ENCODE measurements at regions not wholly inside any gene's neighbourhood (a gene's known extent, or its start where the extent isn't known, plus 50 kb on each side); places are given as distances from the start of the nearest gene placed in this dataset.

- Histone ChIP-seq H3K79me1 (ENCODE audit: low read depth in 1 of 2, low read length in 2 of 2) (no peaks in the 10 kb centered on the region), H4K20me1 (ENCODE audit: insufficient read depth, low read length) (no peaks in the 10 kb centered on the region), H3K27me3 (ENCODE audit: control insufficient read depth, insufficient read depth, low read length) (no peaks in the 10 kb centered on the region), H3K36me3 (ENCODE audit: control insufficient read depth, insufficient read depth, low read length) (no peaks in the 10 kb centered on the region), H3K4me3 (ENCODE audit: insufficient read depth, low read depth, low read length) (no peak overlapping the region), H2AFZ (replicated peaks; ENCODE audit: low read length, poor library complexity) (no peak overlapping the region), H3K27ac (ENCODE audit: insufficient read depth, low read length) (no peak overlapping the region), H4K8ac (ENCODE audit: low read depth in 2 of 2, low read length in 2 of 2) (no peak overlapping the region), H3K9me1 (ENCODE audit: insufficient read depth, low read length) (no peaks in the 10 kb centered on the region), H3K18ac (ENCODE audit: low read depth, low read length) (no peak overlapping the region), H3K23ac (ENCODE audit: low read depth, low read length) (no peak overlapping the region), H2BK120ac (ENCODE audit: low read depth, low read length) (no peak overlapping the region), H2BK5ac (ENCODE audit: low read depth, low read length, poor library complexity, severe bottlenecking) (no peak overlapping the region), H3K56ac (ENCODE audit: extremely low read depth, insufficient read depth, low read length) (no peak overlapping the region), H3K4me1 (ENCODE audit: control insufficient read depth, insufficient read depth, low read length) (no peaks in the 10 kb centered on the region), H3K14ac (replicated peaks; ENCODE audit: low read depth, low read length) (no peak overlapping the region), H2BK15ac (ENCODE audit: low read depth, low read length) (no peak overlapping the region), H3K4ac (ENCODE audit: low read depth, low read length) (no peak overlapping the region), H4K5ac (ENCODE audit: low read depth, low read length) (no peak overlapping the region), H4K91ac (ENCODE audit: insufficient read depth, low read depth, low read length) (no peak overlapping the region), H3K4me2 (ENCODE audit: low read depth, low read length) (no peak overlapping the region), H3K9me3 (ENCODE audit: control insufficient read depth, insufficient read depth, low read length) (peaks cover 7% of the 10 kb centered on the region; the same call in 1 of the 2 replicates), H2AK5ac (ENCODE audit: low read depth, low read length) (no peak overlapping the region), H2AK9ac (replicated peaks; ENCODE audit: low read depth, low read length, poor library complexity) (no peak overlapping the region), H3K9ac (ENCODE audit: low read depth, low read length) (no peak overlapping the region), H2BK20ac (ENCODE audit: low read depth, low read length) (no peak overlapping the region)
- dilution Hi-C loops (cut with HindIII; ENCODE audit: low sequenced_read_pairs, unreplicated experiment) = no loop called here
- TF ChIP-seq FOS (IDR thresholded peaks at IDR 0.05; ENCODE audit: low read depth, low read length) = no peak
- no peak for TF ChIP-seq SMC3 (IDR thresholded peaks at IDR 0.05; ENCODE audit: low read depth, low read length)
- no peak for TF ChIP-seq RFX5 (IDR thresholded peaks at IDR 0.05; ENCODE audit: low read depth, low read length)
- TF ChIP-seq, protein P1, sequence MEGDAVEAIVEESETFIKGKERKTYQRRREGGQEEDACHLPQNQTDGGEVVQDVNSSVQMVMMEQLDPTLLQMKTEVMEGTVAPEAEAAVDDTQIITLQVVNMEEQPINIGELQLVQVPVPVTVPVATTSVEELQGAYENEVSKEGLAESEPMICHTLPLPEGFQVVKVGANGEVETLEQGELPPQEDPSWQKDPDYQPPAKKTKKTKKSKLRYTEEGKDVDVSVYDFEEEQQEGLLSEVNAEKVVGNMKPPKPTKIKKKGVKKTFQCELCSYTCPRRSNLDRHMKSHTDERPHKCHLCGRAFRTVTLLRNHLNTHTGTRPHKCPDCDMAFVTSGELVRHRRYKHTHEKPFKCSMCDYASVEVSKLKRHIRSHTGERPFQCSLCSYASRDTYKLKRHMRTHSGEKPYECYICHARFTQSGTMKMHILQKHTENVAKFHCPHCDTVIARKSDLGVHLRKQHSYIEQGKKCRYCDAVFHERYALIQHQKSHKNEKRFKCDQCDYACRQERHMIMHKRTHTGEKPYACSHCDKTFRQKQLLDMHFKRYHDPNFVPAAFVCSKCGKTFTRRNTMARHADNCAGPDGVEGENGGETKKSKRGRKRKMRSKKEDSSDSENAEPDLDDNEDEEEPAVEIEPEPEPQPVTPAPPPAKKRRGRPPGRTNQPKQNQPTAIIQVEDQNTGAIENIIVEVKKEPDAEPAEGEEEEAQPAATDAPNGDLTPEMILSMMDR (conservative IDR thresholded peaks at IDR 0.05; ENCODE audit: low read depth, low read length) = no peak
- TF ChIP-seq, protein P2, sequence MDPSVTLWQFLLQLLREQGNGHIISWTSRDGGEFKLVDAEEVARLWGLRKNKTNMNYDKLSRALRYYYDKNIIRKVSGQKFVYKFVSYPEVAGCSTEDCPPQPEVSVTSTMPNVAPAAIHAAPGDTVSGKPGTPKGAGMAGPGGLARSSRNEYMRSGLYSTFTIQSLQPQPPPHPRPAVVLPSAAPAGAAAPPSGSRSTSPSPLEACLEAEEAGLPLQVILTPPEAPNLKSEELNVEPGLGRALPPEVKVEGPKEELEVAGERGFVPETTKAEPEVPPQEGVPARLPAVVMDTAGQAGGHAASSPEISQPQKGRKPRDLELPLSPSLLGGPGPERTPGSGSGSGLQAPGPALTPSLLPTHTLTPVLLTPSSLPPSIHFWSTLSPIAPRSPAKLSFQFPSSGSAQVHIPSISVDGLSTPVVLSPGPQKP (IDR thresholded peaks at IDR 0.05; ENCODE audit: borderline replicate concordance, low read depth, low read length) = no peak
- TF ChIP-seq RAD21 (IDR thresholded peaks at IDR 0.05; ENCODE audit: low read length) = no peak
- no peak for TF ChIP-seq CEBPB (IDR thresholded peaks at IDR 0.05; ENCODE audit: low read depth, low read length)
- no peak for TF ChIP-seq MAFK (IDR thresholded peaks at IDR 0.05; ENCODE audit: low read depth, low read length)
- TF ChIP-seq USF2 (IDR thresholded peaks at IDR 0.05; ENCODE audit: low read depth, low read length) = no peak
- TF ChIP-seq RCOR1 (IDR thresholded peaks at IDR 0.05; ENCODE audit: insufficient replicate concordance, low read length) = no peak
- TF ChIP-seq BHLHE40 (IDR thresholded peaks at IDR 0.05; ENCODE audit: low read depth, low read length) = no peak
- no peak for TF ChIP-seq NFE2L2 (IDR thresholded peaks at IDR 0.05; ENCODE audit: low read depth, low read length)
- TF ChIP-seq MXI1 (IDR thresholded peaks at IDR 0.05; ENCODE audit: borderline replicate concordance, low read depth, low read length) = no peak
- no peak for TF ChIP-seq CHD1 (IDR thresholded peaks at IDR 0.05; ENCODE audit: low read depth, low read length)
- no peak for TF ChIP-seq POLR2A (IDR thresholded peaks at IDR 0.05; ENCODE audit: low read depth, low read length)
- no peak for TF ChIP-seq MAZ (IDR thresholded peaks at IDR 0.05; ENCODE audit: borderline replicate concordance, low read depth, low read length)
- DNase-seq = no peak
- ChIA-PET POLR2A (ENCODE audit: unreplicated experiment) (no interaction called here), CTCF (no interaction called here)
- in situ Hi-C loops (cut with MboI; ENCODE audit: low sequenced_read_pairs) = no loop called here
- intact Hi-C loops (cut with micrococcal nuclease) = no loop called here
- WGBS, 2 experiments (ENCODE audit: extremely low coverage in 2 of 2, insufficient read length in 1 of 2) = 60% methylated on average over 1 of the region's 4 CpGs; no CpG with 5 or more reads in 1 of the 2 experiments
- no peak for ATAC-seq (ENCODE audit: low read depth)
- BruUV-seq (replicated peaks) = no TSS peak
These were observed 812.2 kb downstream of the C4orf33 start for GRCh38 chr4:129908117-129908516.

Data from IMR-90 (cell line).